ENCODE measurements at regions not wholly inside any gene's neighbourhood (a gene's known extent, or its start where the extent isn't known, plus 50 kb on each side); places are given as distances from the start of the nearest gene placed in this dataset.

GRCh38 chr6:33955566-33955965, 151.8 kb upstream of the MLN start:
- TF ChIP-seq, protein P1, sequence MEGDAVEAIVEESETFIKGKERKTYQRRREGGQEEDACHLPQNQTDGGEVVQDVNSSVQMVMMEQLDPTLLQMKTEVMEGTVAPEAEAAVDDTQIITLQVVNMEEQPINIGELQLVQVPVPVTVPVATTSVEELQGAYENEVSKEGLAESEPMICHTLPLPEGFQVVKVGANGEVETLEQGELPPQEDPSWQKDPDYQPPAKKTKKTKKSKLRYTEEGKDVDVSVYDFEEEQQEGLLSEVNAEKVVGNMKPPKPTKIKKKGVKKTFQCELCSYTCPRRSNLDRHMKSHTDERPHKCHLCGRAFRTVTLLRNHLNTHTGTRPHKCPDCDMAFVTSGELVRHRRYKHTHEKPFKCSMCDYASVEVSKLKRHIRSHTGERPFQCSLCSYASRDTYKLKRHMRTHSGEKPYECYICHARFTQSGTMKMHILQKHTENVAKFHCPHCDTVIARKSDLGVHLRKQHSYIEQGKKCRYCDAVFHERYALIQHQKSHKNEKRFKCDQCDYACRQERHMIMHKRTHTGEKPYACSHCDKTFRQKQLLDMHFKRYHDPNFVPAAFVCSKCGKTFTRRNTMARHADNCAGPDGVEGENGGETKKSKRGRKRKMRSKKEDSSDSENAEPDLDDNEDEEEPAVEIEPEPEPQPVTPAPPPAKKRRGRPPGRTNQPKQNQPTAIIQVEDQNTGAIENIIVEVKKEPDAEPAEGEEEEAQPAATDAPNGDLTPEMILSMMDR (IDR thresholded peaks at IDR 0.05), result no peak
- no peak for TF ChIP-seq POLR2AphosphoS5 (IDR thresholded peaks at IDR 0.05)

Data from upper lobe of left lung (tissue), 4 donors.